H1 (cell line): ENCODE measurements at regions not wholly inside any gene's neighbourhood (a gene's known extent, or its start where the extent isn't known, plus 50 kb on each side); places are given as distances from the start of the nearest gene placed in this dataset.
A peak's percentile ranks its signal among the peaks of the same experiment; 100 is the strongest.

Source experiments
- CTCF ChIA-PET: fragments of 300-600 bp; sonication (Branson Sonifier 250); formaldehyde crosslinking; loops from one replicate; lab custom pipeline; 2021; ENCODE audit not compliant: partially characterized antibody; lab: Charles Lee
- POLR2A ChIA-PET: fragments of 300-600 bp; sonication (Branson Sonifier 250); formaldehyde crosslinking; loops from one replicate; lab custom pipeline; 2021; ENCODE audit warnings: inconsistent platforms; ENCODE audit not compliant: partially characterized antibody; lab: Charles Lee
- DNase-seq, 2 experiments: peaks; one replicate each; pipeline versions ENCODE4 v3.0.0 to v3.0.0-alpha.2; 2010 to 2022; ENCODE audit warnings: low spot score in 2 of 2, low read depth in 1 of 2, mixed read lengths in 1 of 2
- FAIRE-seq: peaks from 2 replicates; lab custom pipeline; 2011; peaks lifted over from hg19 to GRCh38; lab: Jason Lieb, UNC
- H2AFZ ChIP-seq: 2 replicates; pipeline ENCODE4 v1.8.1; 2012; ENCODE audit warnings: low read length, inconsistent platforms
- H2AK5ac ChIP-seq: 2 replicates; pipeline ENCODE4 v1.6.1; 2013; ENCODE audit warnings: low read depth, low read length
- H2BK120ac ChIP-seq: replicated peaks from 2 replicates; pipeline ENCODE3; 2013; ENCODE audit warnings: low read depth, low read length, inconsistent platforms
- H2BK12ac ChIP-seq: 2 replicates; pipeline ENCODE4 v1.6.1; 2013; ENCODE audit warnings: low read depth, low read length
- H2BK15ac ChIP-seq: 2 replicates; pipeline ENCODE4 v1.6.1; 2013; ENCODE audit warnings: low read length
- H2BK20ac ChIP-seq: 2 replicates; pipeline ENCODE4 v1.6.1; 2013; ENCODE audit warnings: low read length
- H2BK5ac ChIP-seq: 2 replicates; pipeline ENCODE4 v1.6.1; 2013; ENCODE audit warnings: low read depth, low read length
- H3K14ac ChIP-seq: 2 replicates; pipeline ENCODE4 v1.6.1; 2013; ENCODE audit warnings: inconsistent platforms; ENCODE audit not compliant: insufficient read length
- H3K18ac ChIP-seq: 2 replicates; pipeline ENCODE4 v1.6.1; 2013; ENCODE audit warnings: low read length; ENCODE audit errors: extremely low read depth
- H3K23ac ChIP-seq: 2 replicates; pipeline ENCODE4 v1.6.1; 2013; ENCODE audit warnings: inconsistent platforms; ENCODE audit not compliant: insufficient read length
- H3K23me2 ChIP-seq: 2 replicates; pipeline ENCODE4 v1.6.1; 2013; ENCODE audit warnings: low read depth, low read length
- H3K27ac ChIP-seq: 2 replicates; pipeline ENCODE4 v1.6.1; 2011; ENCODE audit warnings: low read depth, low read length, inconsistent platforms
- H3K27me3 ChIP-seq, 4 experiments: replicated peaks in 1 of 4; 1 replicate in 1 of 4; 2 replicates in 3 of 4; pipeline versions ENCODE4 v1.6.1 to v1.8.1; 2011 to 2013; ENCODE audit warnings: low read length in 3 of 4, mild to moderate bottlenecking in 3 of 4, inconsistent platforms in 2 of 4, mixed read lengths in 2 of 4, moderate library complexity in 1 of 4; ENCODE audit not compliant: control insufficient read depth in 3 of 4, insufficient read depth in 3 of 4; ENCODE audit errors: extremely low read depth in 1 of 4
- H3K36me3 ChIP-seq, 4 experiments: 2 replicates each; pipeline versions ENCODE4 v1.6.1 to v1.8.1; 2011 to 2013; ENCODE audit warnings: mild to moderate bottlenecking in 4 of 4, low read length in 3 of 4, moderate library complexity in 2 of 4, control low read depth in 1 of 4, inconsistent platforms in 1 of 4; ENCODE audit not compliant: insufficient read depth in 4 of 4, control insufficient read depth in 2 of 4
- H3K4ac ChIP-seq: replicated peaks from 2 replicates; pipeline ENCODE3; 2013; ENCODE audit warnings: low read length, low read depth, mixed read lengths, inconsistent platforms; ENCODE audit not compliant: insufficient read length
- H3K4me1 ChIP-seq, 4 experiments: replicated peaks in 1 of 4; 1 replicate in 1 of 4; 2 replicates in 3 of 4; pipeline versions ENCODE4 v1.6.1 to v1.8.1; 2011 to 2013; ENCODE audit warnings: low read length in 3 of 4, inconsistent platforms in 2 of 4, mixed read lengths in 1 of 4; ENCODE audit not compliant: insufficient read depth in 4 of 4, control insufficient read depth in 3 of 4
- H3K4me2 ChIP-seq, 2 experiments: 2 replicates each; pipeline versions ENCODE4 v1.6.1 to v1.8.1; 2011 to 2013; ENCODE audit warnings: low read depth in 2 of 2, low read length in 2 of 2, control low read depth in 1 of 2, inconsistent platforms in 1 of 2, mild to moderate bottlenecking in 1 of 2; ENCODE audit not compliant: insufficient read depth in 1 of 2
- H3K4me3 ChIP-seq, 4 experiments: fragments of 200-600, 300-600 bp in 1 of 4; sonication (generic), shearing (Covaris generic), sonication (Bioruptor Twin) in 1 of 4; 2 replicates each; pipeline versions ENCODE4 v1.5.1 to v1.8.1; 2011 to 2016; ENCODE audit warnings: low read length in 4 of 4, low read depth in 3 of 4, control low read depth in 2 of 4, inconsistent platforms in 2 of 4, mild to moderate bottlenecking in 2 of 4, mixed read lengths in 1 of 4, moderate library complexity in 1 of 4; ENCODE audit not compliant: insufficient read depth in 2 of 4; ENCODE audit errors: extremely low read depth in 1 of 4
- H3K56ac ChIP-seq: replicated peaks from 2 replicates; pipeline ENCODE3; 2013; ENCODE audit warnings: low read depth, mild to moderate bottlenecking, mixed read lengths, low read length, inconsistent platforms; ENCODE audit not compliant: insufficient read length
- H3K79me1 ChIP-seq: 2 replicates; pipeline ENCODE4 v1.6.1; 2013; ENCODE audit warnings: low read depth, low read length, control low read depth
- H3K79me2 ChIP-seq, 2 experiments: 2 replicates each; pipeline versions ENCODE4 v1.6.1 to v1.8.1; 2012 to 2013; ENCODE audit warnings: low read length in 2 of 2, mild to moderate bottlenecking in 2 of 2, inconsistent platforms in 1 of 2; ENCODE audit not compliant: insufficient read depth in 2 of 2, control insufficient read depth in 1 of 2
- H3K9ac ChIP-seq, 4 experiments: replicated peaks in 1 of 4; 1 replicate in 1 of 4; 2 replicates in 3 of 4; pipeline versions ENCODE4 v1.6.1 to v1.8.1; 2011 to 2013; ENCODE audit warnings: low read depth in 3 of 4, low read length in 3 of 4, control low read depth in 2 of 4, mild to moderate bottlenecking in 2 of 4, moderate library complexity in 2 of 4, inconsistent platforms in 1 of 4; ENCODE audit errors: extremely low read depth in 1 of 4
- H3K9me3 ChIP-seq, 2 experiments: 2 replicates each; pipeline versions ENCODE4 v1.6.1 to v1.8.1; 2012 to 2013; ENCODE audit warnings: mild to moderate bottlenecking in 2 of 2, moderate library complexity in 2 of 2, control low read depth in 1 of 2, inconsistent platforms in 1 of 2, low read depth in 1 of 2, low read length in 1 of 2, mixed read lengths in 1 of 2; ENCODE audit not compliant: insufficient read depth in 2 of 2
- H4K20me1 ChIP-seq, 2 experiments: replicated peaks in 1 of 2; 2 replicates each; pipeline versions ENCODE3 to v1.8.1; 2011 to 2013; ENCODE audit warnings: inconsistent platforms in 2 of 2, low read length in 2 of 2, mild to moderate bottlenecking in 1 of 2; ENCODE audit not compliant: insufficient read depth in 2 of 2, control insufficient read depth in 1 of 2
- H4K5ac ChIP-seq: 2 replicates; pipeline ENCODE4 v1.6.1; 2013; ENCODE audit warnings: low read length, low read depth, mixed read lengths, inconsistent platforms; ENCODE audit not compliant: insufficient read length
- H4K8ac ChIP-seq: 2 replicates; pipeline ENCODE4 v1.8.0; 2013; ENCODE audit warnings: mild to moderate bottlenecking, moderate library complexity, low read length, inconsistent platforms; ENCODE audit not compliant: insufficient read depth; ENCODE audit errors: extremely low read depth
- H4K91ac ChIP-seq: replicated peaks from 2 replicates; pipeline ENCODE3; 2013; ENCODE audit warnings: low read length, mixed read lengths, inconsistent platforms; ENCODE audit not compliant: insufficient read length
- CHD1 ChIP-seq: IDR thresholded peaks from 2 replicates; pipeline ENCODE4 v1.6.1; 2012; ENCODE audit warnings: low read depth, low read length, improper control_type of control experiment
- JUN ChIP-seq: IDR thresholded peaks from 2 replicates; pipeline ENCODE4 v1.6.1; 2011; ENCODE audit warnings: low read depth, mild to moderate bottlenecking, improper control_type of control experiment, low read length
- KDM4A ChIP-seq: IDR thresholded peaks from one replicate; pipeline ENCODE4 v1.7.1; 2012; ENCODE audit warnings: low read depth, mild to moderate bottlenecking, moderate library complexity, low read length, inconsistent platforms; ENCODE audit not compliant: severe bottlenecking
- MAX ChIP-seq: IDR thresholded peaks from 2 replicates; pipeline ENCODE4 v1.6.1; 2012; ENCODE audit warnings: inconsistent platforms
- RNF2 ChIP-seq: fragments of 200-900, 300-1000 bp; sonication (generic); IDR thresholded peaks from 2 replicates; pipeline ENCODE4 v1.7.1; 2016; ENCODE audit warnings: borderline replicate concordance, low read depth, mild to moderate bottlenecking, antibody characterized with exemption, low read length; ENCODE audit not compliant: poor library complexity, severe bottlenecking; ENCODE audit errors: missing control alignments
- TAF1 ChIP-seq: IDR thresholded peaks from 2 replicates; pipeline ENCODE4 v1.6.1; 2011; ENCODE audit warnings: mild to moderate bottlenecking, low read depth, low read length
- TBP ChIP-seq: IDR thresholded peaks from 2 replicates; pipeline ENCODE4 v1.6.1; 2011; ENCODE audit warnings: low read depth, low read length, improper control_type of control experiment
- YY1 ChIP-seq: IDR thresholded peaks from 2 replicates; pipeline ENCODE4 v1.6.1; 2011; ENCODE audit warnings: low read depth, mild to moderate bottlenecking, low read length
- WGBS, 2 experiments: shearing (Covaris generic) in 1 of 2; methylation state at CpG; one replicate each; pipeline versions ENCODE4 v1.1.6 to v1.1.7; 2013 to 2015; ENCODE audit warnings: low lambda C conversion rate in 2 of 2, mixed read lengths in 2 of 2, inconsistent platforms in 1 of 2, low coverage in 1 of 2, missing lambda C conversion rate in 1 of 2; ENCODE audit not compliant: insufficient replicate concordance in 2 of 2, insufficient coverage in 1 of 2, insufficient read length in 1 of 2; ENCODE audit errors: extremely low coverage in 1 of 2, missing lambda C conversion rate in 1 of 2; 5-methylcytosine and 5-hydroxymethylcytosine counted together
- TF ChIP-seq, protein P1 (sequence below): IDR thresholded peaks from 2 replicates; pipeline ENCODE4 v1.6.1; 2011; ENCODE audit warnings: low read length, improper control_type of control experiment

DNA sequence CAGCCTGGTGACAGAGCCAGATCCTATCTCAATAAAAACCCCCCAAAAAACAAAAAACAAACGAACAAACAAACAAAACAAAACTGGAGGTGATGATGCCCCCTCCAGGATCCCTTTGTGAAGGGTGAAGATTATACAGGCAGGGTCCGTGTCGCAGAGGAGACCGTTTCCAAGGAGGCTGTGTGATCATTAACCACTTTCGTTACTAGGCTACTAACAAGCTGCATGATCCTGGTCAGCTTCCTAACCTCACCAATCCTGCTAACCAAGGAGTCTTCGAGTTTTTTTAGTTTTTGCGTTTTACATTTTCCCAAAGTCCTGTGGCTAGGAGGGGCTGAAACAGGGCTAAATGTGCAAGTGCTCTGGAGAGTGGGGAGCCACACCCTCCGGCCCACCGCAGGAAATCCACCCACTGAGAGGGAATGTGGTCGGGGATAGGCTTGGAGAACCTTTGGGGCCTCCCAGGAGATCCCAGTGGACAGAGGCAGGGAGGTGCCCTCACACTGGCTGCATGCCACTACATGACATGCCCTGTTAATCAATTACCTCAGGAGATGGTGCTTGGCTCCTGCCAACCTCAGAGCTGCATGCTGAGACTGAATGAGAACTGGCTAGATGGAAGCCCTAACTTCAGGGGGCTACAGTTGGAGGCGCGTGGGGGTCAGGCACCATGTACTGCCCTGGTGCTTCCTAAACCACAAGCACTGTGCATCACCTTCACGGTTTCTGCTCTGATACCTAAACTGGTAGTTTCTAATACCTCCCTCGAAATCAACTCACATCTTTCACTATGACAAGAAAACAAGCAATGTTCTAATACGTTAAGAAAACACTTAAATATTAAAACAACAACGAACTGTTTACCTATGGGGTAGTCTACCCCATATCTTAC is 67.5 kb upstream of the RGPD5 start:
- Histone ChIP-seq H3K9me3 (no peaks in the 10 kb centered on the region), H2BK120ac (no peak overlapping the region), H3K14ac (no peak overlapping the region), H4K5ac (no peak overlapping the region), H3K27me3 (no peaks in the 10 kb centered on the region), H2BK5ac (peak overlapping the region; percentile 56; the same call in 1 of the 2 replicates), H4K20me1 (no peaks in the 10 kb centered on the region), H3K23ac (no peak overlapping the region), H4K8ac (no peak overlapping the region), H2AK5ac (no peak overlapping the region), H3K79me1 (no peaks in the 10 kb centered on the region; the same call in 1 of the 2 replicates), H3K27ac (no peak overlapping the region), H2BK20ac (no peak overlapping the region), H3K4me2 (no peak overlapping the region), H3K23me2 (no peaks in the 10 kb centered on the region), H2AFZ (no peak overlapping the region), H3K18ac (no peak overlapping the region), H3K9ac (no peak overlapping the region), H3K36me3 (no peaks in the 10 kb centered on the region), H2BK12ac (no peak overlapping the region), H3K56ac (no peak overlapping the region), H3K4me3 (no peak overlapping the region), H3K4ac (no peak overlapping the region), H2BK15ac (no peak overlapping the region), H4K91ac (no peak overlapping the region), H3K4me1 (no peaks in the 10 kb centered on the region), H3K79me2 (no peaks in the 10 kb centered on the region)
- ChIA-PET POLR2A (no interaction called here), CTCF (interaction anchor here (0.6 to 1.3 kb wide), 2 partner anchors 11 to 180 kb away, joined by 4 to 5 read pairs; no protein-coding TSS in a partner anchor)
- FAIRE-seq (no peak), DNase-seq (peak in 1 of 2 experiments; percentile 38)
- WGBS, 2 experiments: 90 to 100% methylated on average over 1 to 16 of the region's 16 CpGs
- no peak for TF ChIP-seq KDM4A
- TF ChIP-seq TBP: no peak
- TF ChIP-seq JUN: no peak
- TF ChIP-seq CHD1: no peak
- no peak for TF ChIP-seq MAX
- TF ChIP-seq TAF1: no peak
- TF ChIP-seq, protein P1, sequence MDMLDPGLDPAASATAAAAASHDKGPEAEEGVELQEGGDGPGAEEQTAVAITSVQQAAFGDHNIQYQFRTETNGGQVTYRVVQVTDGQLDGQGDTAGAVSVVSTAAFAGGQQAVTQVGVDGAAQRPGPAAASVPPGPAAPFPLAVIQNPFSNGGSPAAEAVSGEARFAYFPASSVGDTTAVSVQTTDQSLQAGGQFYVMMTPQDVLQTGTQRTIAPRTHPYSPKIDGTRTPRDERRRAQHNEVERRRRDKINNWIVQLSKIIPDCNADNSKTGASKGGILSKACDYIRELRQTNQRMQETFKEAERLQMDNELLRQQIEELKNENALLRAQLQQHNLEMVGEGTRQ: no peak
- no peak for TF ChIP-seq YY1
- no peak for TF ChIP-seq RNF2
